OCI-LY1 (cell line): ENCODE measurements at regions not wholly inside any gene's neighbourhood (a gene's known extent, or its start where the extent isn't known, plus 50 kb on each side); places are given as distances from the start of the nearest gene placed in this dataset.

ENCODE experiments used
- H2AFZ ChIP-seq: fragments of 200-600 bp; sonication (generic), shearing (Covaris generic); 2 replicates; pipeline ENCODE4 v1.6.0; 2014; ENCODE audit warnings: antibody characterized with exemption, mild to moderate bottlenecking, low read length
- H3F3A ChIP-seq: fragments of 200-600 bp; sonication (generic), shearing (Covaris generic); 2 replicates; pipeline ENCODE4 v1.6.0; 2014; ENCODE audit warnings: mild to moderate bottlenecking, antibody characterized with exemption, low read length, moderate library complexity; ENCODE audit not compliant: insufficient read depth
- H3K27ac ChIP-seq: fragments of 200-600 bp; sonication (generic); 2 replicates; pipeline ENCODE4 v1.5.1; 2014; ENCODE audit warnings: low read length, mixed run types, mild to moderate bottlenecking, low read depth; ENCODE audit not compliant: poor library complexity, severe bottlenecking
- H3K27me3 ChIP-seq: fragments of 200-600 bp; sonication (generic); 2 replicates; pipeline ENCODE4 v1.6.0; 2014; ENCODE audit warnings: antibody characterized with exemption, mild to moderate bottlenecking, low read length, moderate library complexity; ENCODE audit not compliant: insufficient read depth
- H3K36me3 ChIP-seq: fragments of 200-600 bp; sonication (generic); 2 replicates; pipeline ENCODE4 v1.6.1; 2014; ENCODE audit warnings: mild to moderate bottlenecking, antibody characterized with exemption, low read length, moderate library complexity, mixed read lengths; ENCODE audit not compliant: insufficient read depth
- H3K4me1 ChIP-seq: fragments of 200-600 bp; sonication (generic); 2 replicates; pipeline ENCODE4 v1.5.1; 2014; ENCODE audit warnings: mild to moderate bottlenecking, low read length, moderate library complexity; ENCODE audit not compliant: insufficient read depth, severe bottlenecking
- H3K4me2 ChIP-seq: fragments of 200-600 bp; sonication (generic), shearing (Covaris generic); 2 replicates; pipeline ENCODE4 v1.6.1; 2014; ENCODE audit warnings: low read length
- H3K4me3 ChIP-seq: fragments of 200-600 bp; sonication (generic); 2 replicates; pipeline ENCODE4 v1.5.1; 2014; ENCODE audit warnings: low read length, low read depth, mild to moderate bottlenecking, mixed read lengths; ENCODE audit not compliant: poor library complexity, severe bottlenecking
- H3K79me2 ChIP-seq: fragments of 200-600 bp; shearing (Covaris generic); 2 replicates; pipeline ENCODE4 v1.6.1; 2016; ENCODE audit warnings: mixed run types, low read length, mixed read lengths; ENCODE audit not compliant: insufficient read depth
- H3K9ac ChIP-seq: fragments of 200-600 bp; sonication (generic), shearing (Covaris generic); 2 replicates; pipeline ENCODE4 v1.6.1; 2014; ENCODE audit warnings: mild to moderate bottlenecking, low read length, mixed read lengths
- H3K9me2 ChIP-seq: fragments of 200-600 bp; sonication (generic), shearing (Covaris generic); 2 replicates; pipeline ENCODE4 v1.6.1; 2014; ENCODE audit warnings: low read depth, mild to moderate bottlenecking, low read length, mixed read lengths
- H3K9me3 ChIP-seq: fragments of 200-600 bp; shearing (Covaris generic); 2 replicates; pipeline ENCODE4 v1.6.1; 2014; ENCODE audit warnings: low read length, mixed read lengths
- H4K20me1 ChIP-seq: fragments of 200-600 bp; sonication (generic), shearing (Covaris generic); 2 replicates; pipeline ENCODE4 v1.6.0; 2016; ENCODE audit warnings: mild to moderate bottlenecking, low read length; ENCODE audit not compliant: insufficient read depth
- CTCF ChIP-seq: fragments of 200-600 bp; sonication (generic), shearing (Covaris generic); IDR thresholded peaks from 2 replicates; pipeline ENCODE4 v1.5.1; 2017; ENCODE audit warnings: mild to moderate bottlenecking, antibody characterized with exemption, low read length, moderate library complexity, mixed read lengths
- EZH2 ChIP-seq: fragments of 200-600 bp; sonication (generic), shearing (Covaris generic); IDR thresholded peaks from 2 replicates; pipeline ENCODE4 v1.8.0; 2017; ENCODE audit warnings: borderline replicate concordance, mixed run types, mild to moderate bottlenecking, antibody characterized with exemption, low read length, moderate library complexity, mixed read lengths

- Histone ChIP-seq H3K9me3 (no peaks in the 10 kb centered on the region), H3K4me2 (no peak overlapping the region), H3F3A (no peaks in the 10 kb centered on the region), H3K9ac (no peak overlapping the region), H3K27ac (no peak overlapping the region), H3K36me3 (no peaks in the 10 kb centered on the region), H3K79me2 (no peaks in the 10 kb centered on the region), H3K9me2 (no peaks in the 10 kb centered on the region), H3K4me1 (no peaks in the 10 kb centered on the region), H3K4me3 (no peak overlapping the region), H4K20me1 (no peaks in the 10 kb centered on the region), H3K27me3 (no peaks in the 10 kb centered on the region), H2AFZ (no peak overlapping the region)
- TF ChIP-seq CTCF (no peak), EZH2 (no peak)
These were observed 403.3 kb upstream of the PRICKLE1 start for GRCh38 chr12:42992826-42993225.

GRCh38 chr12:42990387-42990786 is 400.8 kb upstream of the PRICKLE1 start:
- H4K20me1 ChIP-seq = no peaks in the 10 kb centered on the region
- no peak overlapping the region for H3K9ac ChIP-seq
- H3K79me2 ChIP-seq = no peaks in the 10 kb centered on the region
- no peaks in the 10 kb centered on the region for H3K36me3 ChIP-seq
- no peaks in the 10 kb centered on the region for H3K9me2 ChIP-seq
- H3K4me3 ChIP-seq = no peak overlapping the region
- H3K27me3 ChIP-seq = no peaks in the 10 kb centered on the region
- no peak overlapping the region for H3K27ac ChIP-seq
- no peak overlapping the region for H3K4me2 ChIP-seq
- TF ChIP-seq EZH2 = no peak
- no peak for TF ChIP-seq CTCF
- H3F3A ChIP-seq = no peaks in the 10 kb centered on the region
- no peak overlapping the region for H2AFZ ChIP-seq
- no peaks in the 10 kb centered on the region for H3K9me3 ChIP-seq
- no peaks in the 10 kb centered on the region for H3K4me1 ChIP-seq

- H3K9ac ChIP-seq = no peak overlapping the region
- H3K9me3 ChIP-seq = no peaks in the 10 kb centered on the region
- H3K36me3 ChIP-seq = no peaks in the 10 kb centered on the region
- H3K79me2 ChIP-seq = no peaks in the 10 kb centered on the region
- H2AFZ ChIP-seq = no peak overlapping the region
- no peaks in the 10 kb centered on the region for H4K20me1 ChIP-seq
- no peak overlapping the region for H3K4me3 ChIP-seq
- no peak overlapping the region for H3K27ac ChIP-seq
- TF ChIP-seq CTCF (no peak), EZH2 (no peak)
- no peaks in the 10 kb centered on the region for H3K27me3 ChIP-seq
- no peak overlapping the region for H3K4me2 ChIP-seq
- no peaks in the 10 kb centered on the region for H3K9me2 ChIP-seq
- H3F3A ChIP-seq = no peaks in the 10 kb centered on the region
- H3K4me1 ChIP-seq = no peaks in the 10 kb centered on the region
These were observed 397.7 kb upstream of the PRICKLE1 start for GRCh38 chr12:42987216-42987650.
